Tibial nerve (tissue), 4 donors: ENCODE measurements at regions not wholly inside any gene's neighbourhood (a gene's known extent, or its start where the extent isn't known, plus 50 kb on each side); places are given as distances from the start of the nearest gene placed in this dataset.

Experiments
- DNase-seq, 2 donors: peaks; one replicate each; pipeline ENCODE4 v3.0.0-alpha.2; 2019; ENCODE audit warnings: low spot score in 2 of 2
- H3K27ac ChIP-seq, 4 donors: fragments of 200-600 bp; sonication (generic) in 3 of 4; one replicate each; pipeline ENCODE4 v1.5.1; 2017 to 2019; ENCODE audit warnings: mild to moderate bottlenecking in 1 of 4
- H3K27me3 ChIP-seq, 2 donors: fragments of 200-600 bp; sonication (generic) in 1 of 2; one replicate each; pipeline versions ENCODE4 v1.5.1 to v1.6.0; 2017 to 2019
- H3K36me3 ChIP-seq, 3 donors: fragments of 200-600 bp; sonication (generic); one replicate each; pipeline ENCODE4 v1.5.1; 2018 to 2019
- H3K4me1 ChIP-seq, 4 donors: fragments of 200-600 bp; sonication (generic) in 3 of 4; one replicate each; pipeline ENCODE4 v1.5.1; 2017 to 2019
- H3K4me3 ChIP-seq, 4 donors: fragments of 200-600 bp; sonication (generic) in 3 of 4; one replicate each; pipeline ENCODE4 v1.5.1; 2017 to 2019; ENCODE audit warnings: mild to moderate bottlenecking in 1 of 4, moderate library complexity in 1 of 4
- H3K9me3 ChIP-seq, 4 donors: fragments of 200-600 bp; sonication (generic) in 3 of 4; one replicate each; pipeline ENCODE4 v1.5.1; 2017 to 2019
- CTCF ChIP-seq, 5 experiments: fragments of 200-600 bp in 3 of 5; fragments of 450-650 bp in 2 of 5; sonication (generic) in 3 of 5; IDR thresholded peaks; one replicate each; pipeline ENCODE4 v1.5.1; 2016 to 2019; ENCODE audit warnings: antibody characterized with exemption in 5 of 5, mild to moderate bottlenecking in 3 of 5, moderate library complexity in 2 of 5
- EP300 ChIP-seq, 2 donors: sonication (generic); formaldehyde crosslinking; IDR thresholded peaks; one replicate each; pipeline ENCODE4 v1.6.1; 2017; ENCODE audit warnings: antibody characterized with exemption in 2 of 2, mild to moderate bottlenecking in 1 of 2
- POLR2A ChIP-seq, 2 donors: fragments of 450-650 bp; IDR thresholded peaks; one replicate each; pipeline ENCODE4 v1.6.1; 2017; ENCODE audit warnings: antibody characterized with exemption in 2 of 2, mild to moderate bottlenecking in 2 of 2, moderate library complexity in 2 of 2
- WGBS, 2 donors: methylation state at CpG; one replicate each; pipeline ENCODE4 v1.1.5; 2018; 5-methylcytosine and 5-hydroxymethylcytosine counted together

DNA sequence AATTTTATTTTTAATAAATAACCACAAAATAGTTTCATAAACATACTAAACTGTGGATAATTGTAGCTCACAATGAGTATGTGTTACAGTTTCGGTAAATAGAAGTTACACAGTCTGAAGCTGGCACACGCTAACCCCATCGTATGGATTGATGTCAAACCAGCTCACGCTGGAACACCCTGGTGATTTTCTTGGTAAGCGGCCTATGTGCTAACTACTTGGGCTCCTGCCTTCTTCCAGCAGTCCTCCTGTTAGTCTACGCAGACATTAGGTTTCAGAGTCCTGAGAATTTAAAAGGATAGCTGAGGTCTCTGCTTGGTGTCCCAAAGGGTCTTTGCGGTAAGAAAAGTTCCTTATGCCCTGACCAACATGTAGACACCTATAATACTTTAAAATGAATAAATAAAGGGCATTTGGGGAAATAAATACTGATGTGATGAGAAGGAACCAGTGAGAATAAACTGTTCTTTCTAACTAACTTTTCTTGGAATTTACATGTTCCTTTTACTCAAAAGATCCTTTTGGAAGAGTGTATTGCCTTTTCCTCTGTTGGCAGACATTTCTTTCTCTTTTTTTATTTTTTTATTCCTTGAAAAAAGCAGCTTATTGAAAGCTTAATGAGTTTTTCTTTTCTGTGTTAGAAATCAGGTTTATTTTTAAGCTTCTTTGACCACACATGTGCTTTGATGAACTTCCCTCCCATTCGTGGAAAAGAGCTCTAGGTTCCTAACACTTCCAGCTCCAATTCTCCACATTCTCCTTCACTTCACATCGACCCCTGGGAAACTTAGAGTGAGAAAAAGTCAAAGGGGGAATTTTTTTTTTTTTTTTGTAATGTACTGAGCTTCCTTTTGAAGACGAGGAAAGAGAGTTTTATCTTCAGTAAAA is 322.2 kb downstream of the IRS1 start:
- Histone ChIP-seq H3K27me3 (no peaks in the 10 kb centered on the region), H3K4me1 (peaks cover 0 to 27% (median 11%) of the 10 kb centered on the region in 4 donors), H3K4me3 (no peak overlapping the region), H3K27ac (peak overlapping the region; percentile 9 to 84 (median 61)), H3K36me3 (no peaks in the 10 kb centered on the region), H3K9me3 (no peaks in the 10 kb centered on the region)
- peak in 1 of 2 donors; percentile 28 for TF ChIP-seq EP300 (IDR thresholded peaks at IDR 0.05)
- TF ChIP-seq CTCF (IDR thresholded peaks at IDR 0.05): no peak
- 37 to 40% methylated on average over 10 of the region's 10 CpGs for WGBS, 2 donors
- DNase-seq: peak in 1 of 2 donors; percentile 16

DNA sequence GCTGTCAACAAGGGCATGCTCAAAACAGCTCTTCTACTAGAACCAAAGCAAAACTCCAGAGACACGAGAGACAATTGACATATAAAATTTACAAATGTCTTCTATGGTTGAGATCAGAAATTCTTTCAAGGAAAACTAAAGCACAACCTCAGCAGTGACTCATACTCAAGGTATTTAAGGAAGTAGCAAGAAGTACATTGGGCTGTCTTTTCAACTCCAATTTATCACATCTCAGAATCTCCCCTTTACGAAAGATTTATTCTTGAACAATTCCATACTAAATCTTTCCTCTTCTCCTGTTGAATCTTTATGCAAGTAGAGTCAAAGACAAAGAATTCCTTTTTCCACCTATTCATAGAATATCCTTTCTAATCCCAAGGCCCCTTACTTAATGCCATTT is 324.0 kb downstream of the IRS1 start:
- peaks cover 0 to 27% (median 11%) of the 10 kb centered on the region in 4 donors for H3K4me1 ChIP-seq
- H3K4me3 ChIP-seq: no peak overlapping the region
- WGBS, 2 donors: 85 to 88% methylated on average over 2 of the region's 2 CpGs
- H3K36me3 ChIP-seq: no peaks in the 10 kb centered on the region
- H3K27me3 ChIP-seq: no peaks in the 10 kb centered on the region
- TF ChIP-seq EP300 (IDR thresholded peaks at IDR 0.05) (no peak), POLR2A (IDR thresholded peaks at IDR 0.05) (no peak), CTCF (IDR thresholded peaks at IDR 0.05) (no peak)
- DNase-seq: no peak
- no peaks in the 10 kb centered on the region for H3K9me3 ChIP-seq
- no peak overlapping the region for H3K27ac ChIP-seq

DNA sequence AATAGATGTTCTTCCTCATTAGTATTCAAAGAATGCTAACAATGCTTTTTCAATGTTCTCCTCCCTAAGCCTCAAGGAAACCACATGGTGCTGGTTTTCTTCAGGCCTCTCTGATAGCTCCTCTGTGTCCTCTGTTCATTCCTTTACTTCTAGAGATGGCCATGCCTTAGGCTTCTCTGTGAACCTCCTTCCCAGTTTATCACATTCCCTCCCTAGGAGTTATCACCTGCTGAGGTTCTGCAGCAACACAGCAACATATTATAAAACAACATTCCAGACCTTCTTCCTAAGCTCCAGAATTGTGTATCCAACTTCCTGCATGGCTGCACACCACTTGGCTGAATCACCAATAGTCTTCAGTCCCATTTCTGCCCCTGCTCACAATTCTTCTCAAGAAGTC is 325.5 kb downstream of the IRS1 start:
- Histone ChIP-seq H3K36me3 (no peaks in the 10 kb centered on the region), H3K4me1 (peaks cover 0 to 27% (median 10%) of the 10 kb centered on the region in 4 donors), H3K4me3 (no peak overlapping the region), H3K27ac (no peak overlapping the region), H3K9me3 (no peaks in the 10 kb centered on the region), H3K27me3 (no peaks in the 10 kb centered on the region)
- TF ChIP-seq POLR2A (IDR thresholded peaks at IDR 0.05): no peak
- no peak for TF ChIP-seq EP300 (IDR thresholded peaks at IDR 0.05)
- no peak for TF ChIP-seq CTCF (IDR thresholded peaks at IDR 0.05)
- DNase-seq: no peak

DNA sequence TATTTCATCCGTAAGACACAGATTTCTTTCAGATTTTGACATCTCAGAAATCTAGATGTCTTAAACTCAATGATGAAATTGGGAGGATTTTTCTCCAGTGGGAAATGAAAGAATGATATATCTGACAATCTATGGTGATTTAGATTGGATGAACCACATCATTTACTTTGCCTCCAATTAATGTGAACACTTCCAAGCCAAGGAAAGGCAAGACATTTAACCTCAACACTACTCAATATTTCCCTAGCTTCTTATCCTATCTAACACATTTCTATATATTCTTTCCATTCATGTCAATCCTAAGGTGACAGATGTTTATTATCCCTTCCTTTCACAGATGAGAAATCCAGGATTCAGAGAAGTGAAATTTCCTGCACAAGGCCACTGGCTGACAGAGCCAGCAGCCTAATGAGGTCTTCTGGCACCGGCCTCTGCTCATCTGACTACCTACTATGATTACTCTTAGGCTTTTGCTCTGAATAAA is 327.6 kb downstream of the IRS1 start:
- Histone ChIP-seq H3K9me3 (no peaks in the 10 kb centered on the region), H3K36me3 (no peaks in the 10 kb centered on the region), H3K4me1 (peaks cover 0 to 6% (median 0%) of the 10 kb centered on the region in 4 donors), H3K27ac (no peak overlapping the region), H3K4me3 (no peak overlapping the region), H3K27me3 (no peaks in the 10 kb centered on the region)
- 46 to 89% methylated on average over 2 of the region's 2 CpGs for WGBS, 2 donors
- no peak for DNase-seq
- TF ChIP-seq CTCF (IDR thresholded peaks at IDR 0.05): no peak
- no peak for TF ChIP-seq EP300 (IDR thresholded peaks at IDR 0.05)
- TF ChIP-seq POLR2A (IDR thresholded peaks at IDR 0.05): no peak

DNA sequence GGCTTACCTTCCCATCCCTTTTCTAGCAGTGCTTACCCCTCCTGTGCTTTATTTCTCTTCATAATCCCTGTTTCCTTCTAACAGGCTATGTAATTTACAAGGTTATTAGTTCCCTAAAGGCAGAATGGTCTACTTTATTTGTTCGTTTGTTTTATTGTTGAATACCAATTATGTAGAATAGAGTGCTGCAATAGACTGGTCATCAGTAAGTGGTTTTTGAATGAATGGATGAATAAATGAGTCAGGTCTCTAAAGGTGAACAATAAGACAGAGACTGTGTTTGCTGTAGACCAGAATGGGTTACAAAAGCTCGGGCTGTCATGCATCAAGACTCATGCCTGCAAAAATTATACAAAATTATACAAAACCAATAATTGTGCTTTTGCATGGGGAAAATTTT is 332.0 kb downstream of the IRS1 start:
- DNase-seq: no peak
- Histone ChIP-seq H3K4me3 (no peak overlapping the region), H3K27ac (no peak overlapping the region), H3K36me3 (no peaks in the 10 kb centered on the region), H3K9me3 (peaks cover 0 to 6% (median 0%) of the 10 kb centered on the region in 4 donors), H3K27me3 (no peaks in the 10 kb centered on the region), H3K4me1 (no peaks in the 10 kb centered on the region)
- WGBS, 2 donors: 86 to 87% methylated on average over 2 of the region's 2 CpGs
- TF ChIP-seq CTCF (IDR thresholded peaks at IDR 0.05) (no peak), EP300 (IDR thresholded peaks at IDR 0.05) (no peak), POLR2A (IDR thresholded peaks at IDR 0.05) (no peak)
